ENCODE measurements at regions not wholly inside any gene's neighbourhood (a gene's known extent, or its start where the extent isn't known, plus 50 kb on each side); places are given as distances from the start of the nearest gene placed in this dataset.
A peak's percentile ranks its signal among the peaks of the same experiment; 100 is the strongest.

DNA sequence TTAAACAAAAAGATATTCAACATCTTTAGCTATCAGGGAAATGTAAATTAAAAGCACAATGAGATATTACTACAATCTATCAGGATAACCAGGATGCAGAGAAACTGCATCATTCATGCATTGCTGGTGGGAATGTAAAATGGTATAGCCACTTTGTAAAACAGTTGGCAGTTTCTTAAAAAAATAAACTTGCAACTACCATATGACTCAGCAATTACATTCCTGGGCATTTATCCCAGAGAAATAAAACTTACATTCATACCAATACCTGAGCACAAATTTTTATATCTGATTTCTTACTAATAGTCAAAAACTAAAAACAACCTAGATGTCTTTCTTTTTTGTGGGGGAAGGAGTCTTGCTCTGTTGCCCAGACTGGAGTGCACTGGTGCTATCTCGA is 190.3 kb upstream of the TAB2 start:
- Histone ChIP-seq H3K27ac (no peak overlapping the region), H3K27me3 (no peaks in the 10 kb centered on the region), H3K9me3 (ENCODE audit: low read depth) (no peaks in the 10 kb centered on the region), H2AFZ (no peak overlapping the region), H3K36me3 (replicated peaks; ENCODE audit: insufficient read depth, low read depth) (no peaks in the 10 kb centered on the region), H3K79me2 (no peaks in the 10 kb centered on the region), H3K4me1 (ENCODE audit: insufficient read depth) (no peaks in the 10 kb centered on the region), H3K4me2 (no peak overlapping the region), H3K9me2 (replicated peaks; ENCODE audit: insufficient read depth) (no peaks in the 10 kb centered on the region), H3K4me3 (no peak overlapping the region), H4K20me1 (ENCODE audit: insufficient read depth, poor library complexity, severe bottlenecking) (no peaks in the 10 kb centered on the region)
- DNase-seq (ENCODE audit: low spot score) = no peak
- no peak for TF ChIP-seq EZH2 (IDR thresholded peaks at IDR 0.05; ENCODE audit: borderline replicate concordance)
- TF ChIP-seq EZH2phosphoT487 (IDR thresholded peaks at IDR 0.05; ENCODE audit: low read depth, severe bottlenecking, unreplicated experiment) = no peak
- TF ChIP-seq CTCF (IDR thresholded peaks at IDR 0.05; ENCODE audit: poor library complexity) = no peak
- WGBS (ENCODE audit: low lambda C conversion rate, missing lambda C conversion rate) = 78% methylated on average over 1 of the region's 1 CpG

- Histone ChIP-seq H3K9me2 (replicated peaks; ENCODE audit: insufficient read depth) (no peaks in the 10 kb centered on the region), H2AFZ (no peak overlapping the region)
- 62% methylated on average over 5 of the region's 5 CpGs for WGBS (ENCODE audit: low lambda C conversion rate, missing lambda C conversion rate)
Measured at GRCh38 chr6:149128489-149129145, 188.9 kb upstream of the TAB2 start.

GRCh38 chr6:149129371-149130077 is 188.0 kb upstream of the TAB2 start:
- no peak for DNase-seq (ENCODE audit: low spot score)
- Histone ChIP-seq H4K20me1 (ENCODE audit: insufficient read depth, poor library complexity, severe bottlenecking) (no peaks in the 10 kb centered on the region), H3K4me3 (no peak overlapping the region), H3K79me2 (no peaks in the 10 kb centered on the region), H3K4me2 (no peak overlapping the region), H3K27me3 (no peaks in the 10 kb centered on the region), H3K4me1 (ENCODE audit: insufficient read depth) (no peaks in the 10 kb centered on the region), H3K27ac (peak overlapping the region; percentile 51), H3K9me2 (replicated peaks; ENCODE audit: insufficient read depth) (no peaks in the 10 kb centered on the region), H3K36me3 (replicated peaks; ENCODE audit: insufficient read depth, low read depth) (no peaks in the 10 kb centered on the region), H2AFZ (no peak overlapping the region), H3K9me3 (ENCODE audit: low read depth) (no peaks in the 10 kb centered on the region)
- 67% methylated on average over 9 of the region's 9 CpGs for WGBS (ENCODE audit: low lambda C conversion rate, missing lambda C conversion rate)
- no peak for TF ChIP-seq EZH2phosphoT487 (IDR thresholded peaks at IDR 0.05; ENCODE audit: low read depth, severe bottlenecking, unreplicated experiment)
- no peak for TF ChIP-seq EZH2 (IDR thresholded peaks at IDR 0.05; ENCODE audit: borderline replicate concordance)
- TF ChIP-seq CTCF (IDR thresholded peaks at IDR 0.05; ENCODE audit: poor library complexity) = no peak

More at GRCh38 chr6:149128489-149129145, 188.9 kb upstream of the TAB2 start:
- Histone ChIP-seq H3K27ac (no peak overlapping the region), H3K9me3 (ENCODE audit: low read depth) (no peaks in the 10 kb centered on the region), H3K4me1 (ENCODE audit: insufficient read depth) (no peaks in the 10 kb centered on the region), H3K36me3 (replicated peaks; ENCODE audit: insufficient read depth, low read depth) (no peaks in the 10 kb centered on the region), H3K27me3 (no peaks in the 10 kb centered on the region), H3K79me2 (no peaks in the 10 kb centered on the region), H3K4me2 (no peak overlapping the region), H4K20me1 (ENCODE audit: insufficient read depth, poor library complexity, severe bottlenecking) (no peaks in the 10 kb centered on the region), H3K4me3 (no peak overlapping the region)
- no peak for DNase-seq (ENCODE audit: low spot score)
- TF ChIP-seq CTCF (IDR thresholded peaks at IDR 0.05; ENCODE audit: poor library complexity) (no peak), EZH2phosphoT487 (IDR thresholded peaks at IDR 0.05; ENCODE audit: low read depth, severe bottlenecking, unreplicated experiment) (no peak), EZH2 (IDR thresholded peaks at IDR 0.05; ENCODE audit: borderline replicate concordance) (no peak)

All from hepatocyte (in vitro differentiated cells).